HG03457 (cell line): ENCODE measurements at regions not wholly inside any gene's neighbourhood (a gene's known extent, or its start where the extent isn't known, plus 50 kb on each side); places are given as distances from the start of the nearest gene placed in this dataset.
"Not testable (repeated sequence)": the region's sequence is repeated elsewhere in the genome, so short reads cannot be mapped to it uniquely, and the experiment has no call there.

ENCODE experiments used
- ATAC-seq: cut with Tn5 transposase; IDR thresholded peaks from one replicate; pipeline ENCODE4 v1.9.1; 2021; ENCODE audit warnings: moderate number of reproducible peaks; ENCODE audit not compliant: unreplicated experiment

DNA sequence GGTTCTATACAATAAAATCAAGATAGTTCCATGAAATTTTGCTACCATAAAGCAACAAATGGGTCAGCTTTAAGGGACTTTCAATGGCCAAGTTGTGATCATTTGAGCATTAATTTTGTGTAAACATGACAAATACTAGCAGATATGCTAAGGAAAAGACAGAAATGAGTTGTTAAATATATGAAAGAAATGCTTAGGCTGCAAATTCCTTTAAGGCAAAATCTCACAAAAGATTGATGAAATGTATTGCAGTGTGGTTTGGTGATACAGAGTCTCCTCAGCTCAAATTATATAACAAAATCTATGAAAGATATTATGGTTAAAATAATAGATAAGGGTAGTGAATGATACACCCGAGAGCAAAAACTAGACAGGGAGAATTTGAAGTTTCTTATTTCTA is 377.2 kb downstream of the RAP2B start:
- no peak for ATAC-seq

DNA sequence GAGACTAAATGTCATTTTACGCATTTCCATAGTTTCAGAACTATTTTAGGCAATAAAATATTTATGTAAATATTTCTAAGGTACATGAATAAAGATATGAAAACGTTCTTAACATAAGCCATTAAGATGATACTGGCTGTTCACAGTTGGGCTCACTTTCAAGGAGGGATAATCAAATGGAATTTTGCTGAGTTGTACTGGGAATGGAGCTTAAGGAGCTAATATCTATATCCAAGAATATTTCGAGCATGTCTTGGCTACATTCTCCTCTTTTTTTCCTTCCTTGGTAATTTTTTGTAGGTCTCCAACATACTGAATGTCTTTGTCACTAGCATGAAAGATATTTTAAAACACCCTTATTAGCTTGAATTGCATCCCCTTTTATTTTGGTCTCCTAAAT is 383.4 kb downstream of the RAP2B start:
- no peak for ATAC-seq

DNA sequence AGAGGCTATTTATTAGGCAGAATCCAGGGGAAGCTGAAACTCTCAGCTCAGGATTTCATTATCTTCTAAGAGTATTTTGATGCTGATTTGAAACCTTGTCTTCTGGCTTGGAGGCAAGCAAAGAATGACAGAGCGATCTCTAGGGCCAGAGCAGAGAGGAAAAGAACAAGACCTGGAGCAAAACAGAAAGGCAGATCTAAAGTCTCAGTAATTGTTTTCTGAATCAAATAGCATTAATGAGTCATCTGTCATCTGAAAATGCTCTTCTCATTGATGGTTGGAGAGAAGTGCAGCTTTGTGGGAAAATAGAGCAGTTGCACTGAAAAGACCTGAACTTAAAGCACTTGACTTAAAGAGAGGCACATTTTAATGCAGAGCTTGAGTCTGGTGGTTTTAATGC is 385.9 kb downstream of the RAP2B start:
- no peak for ATAC-seq

DNA sequence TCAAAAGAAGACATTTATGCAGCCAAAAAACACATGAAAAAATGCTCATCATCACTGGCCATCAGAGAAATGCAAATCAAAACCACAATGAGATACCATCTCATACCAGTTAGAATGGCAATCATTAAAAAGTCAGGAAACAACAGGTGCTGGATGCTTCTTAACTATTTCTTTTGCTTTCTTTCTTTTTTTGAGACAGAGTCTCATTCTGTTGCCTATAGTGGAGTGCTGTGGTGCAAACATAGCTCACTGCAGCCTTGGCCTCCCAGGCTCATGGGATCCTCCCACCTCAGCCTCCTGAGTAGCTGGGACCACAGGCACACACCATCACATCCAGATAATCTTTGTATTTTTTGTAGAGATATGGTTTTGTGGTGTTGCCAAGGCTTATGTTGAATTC is 387.7 kb downstream of the RAP2B start:
- not testable (repeated sequence) for ATAC-seq

DNA sequence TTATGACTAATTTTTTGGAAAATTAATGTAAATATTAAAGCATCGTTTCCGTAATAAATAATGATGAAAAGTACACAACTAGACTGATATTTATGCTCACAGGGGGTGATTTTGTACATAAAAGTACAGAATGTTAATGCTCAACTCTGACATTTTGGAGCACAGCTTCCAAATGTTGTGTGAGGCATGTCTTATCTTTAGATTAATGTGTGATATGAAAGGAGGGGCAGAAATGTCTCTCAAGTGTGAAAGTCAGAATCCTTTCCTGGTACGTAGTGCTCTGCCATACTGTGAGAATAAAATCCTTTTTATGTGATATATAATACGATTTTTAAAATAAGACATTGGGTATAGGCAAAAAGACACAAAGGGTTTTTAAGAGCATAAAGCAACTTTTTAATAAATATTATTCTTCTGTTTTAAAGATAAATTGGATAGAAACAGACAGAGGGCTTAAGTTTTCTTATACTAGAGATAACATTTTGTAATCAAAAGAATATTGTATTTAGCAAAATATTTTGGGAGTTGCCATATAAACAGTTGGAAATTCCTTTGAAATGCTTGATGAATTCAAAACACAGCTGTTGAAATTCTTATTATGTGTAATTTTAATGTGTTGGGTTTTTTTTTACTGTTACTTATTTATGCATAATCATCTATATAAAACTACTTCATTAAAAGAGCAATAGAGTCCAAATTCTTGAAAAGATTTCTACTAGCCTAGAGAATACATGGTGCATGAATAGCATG is 389.7 kb downstream of the RAP2B start:
- ATAC-seq, result no peak

DNA sequence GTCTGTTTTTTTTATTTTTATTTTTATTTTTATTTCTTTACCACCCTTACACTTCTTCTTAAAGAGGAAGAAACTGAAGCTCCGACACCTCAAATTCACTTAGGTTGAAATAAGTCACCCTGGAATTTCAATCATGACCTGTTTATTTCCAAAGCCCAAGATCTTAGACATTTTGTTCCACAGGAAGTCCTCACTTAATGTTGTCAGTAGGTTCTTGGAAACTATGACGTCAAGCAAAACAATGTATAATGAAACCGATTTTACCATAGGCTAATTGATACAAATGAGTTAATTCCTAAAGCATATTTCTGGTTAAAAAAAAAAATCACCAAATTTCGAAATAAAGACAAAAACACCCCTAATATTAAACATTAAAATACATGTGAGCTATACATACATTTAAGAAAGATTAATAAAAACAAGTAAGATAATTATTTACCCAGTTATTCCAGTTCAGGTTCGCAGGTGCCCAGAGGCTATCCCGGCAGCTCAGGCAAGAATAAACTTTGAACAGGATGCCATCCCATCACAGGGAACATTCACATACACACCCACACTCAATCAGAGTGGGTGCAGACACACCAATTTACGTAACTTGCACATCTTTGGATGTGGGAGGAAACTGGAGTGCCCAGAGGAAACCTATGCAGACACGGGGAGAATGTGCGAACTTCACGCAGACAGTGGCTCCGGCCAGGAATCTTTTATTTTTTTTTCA is 391.0 kb downstream of the RAP2B start:
- no peak for ATAC-seq

DNA sequence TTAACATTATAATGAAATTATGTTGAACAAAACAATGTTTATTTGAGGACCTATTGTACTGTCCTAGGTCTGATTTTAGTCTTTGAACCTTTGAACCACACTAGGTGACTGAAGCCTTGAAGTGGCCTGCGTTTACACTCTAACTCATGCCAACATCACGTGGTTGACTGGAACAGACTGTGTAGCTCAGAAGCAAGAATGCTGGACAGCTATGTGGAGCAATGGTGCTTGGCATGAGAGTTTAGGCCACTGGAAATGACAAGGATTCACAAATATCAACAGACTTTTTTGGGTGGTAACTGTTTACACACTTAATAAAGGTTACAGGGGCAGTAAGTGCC is 391.5 kb downstream of the RAP2B start:
- no peak for ATAC-seq

DNA sequence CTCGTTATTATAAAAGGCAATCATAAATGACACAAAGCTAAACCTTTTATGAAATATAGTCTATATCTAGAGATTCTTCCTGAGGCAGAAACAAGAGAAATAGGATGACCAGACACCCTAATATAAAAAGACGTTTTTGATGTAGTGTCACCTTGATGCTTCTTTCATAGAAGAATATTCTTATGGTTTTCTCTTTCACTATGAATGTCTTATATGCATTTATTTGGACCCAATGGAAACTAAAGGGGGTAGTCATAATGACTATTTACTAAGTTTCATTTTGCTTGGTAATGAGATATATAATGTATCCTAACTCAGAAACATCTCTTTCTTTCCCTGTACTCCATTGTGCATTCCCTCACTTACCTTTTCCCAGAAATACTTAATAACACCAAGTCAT is 393.9 kb downstream of the RAP2B start:
- no peak for ATAC-seq

DNA sequence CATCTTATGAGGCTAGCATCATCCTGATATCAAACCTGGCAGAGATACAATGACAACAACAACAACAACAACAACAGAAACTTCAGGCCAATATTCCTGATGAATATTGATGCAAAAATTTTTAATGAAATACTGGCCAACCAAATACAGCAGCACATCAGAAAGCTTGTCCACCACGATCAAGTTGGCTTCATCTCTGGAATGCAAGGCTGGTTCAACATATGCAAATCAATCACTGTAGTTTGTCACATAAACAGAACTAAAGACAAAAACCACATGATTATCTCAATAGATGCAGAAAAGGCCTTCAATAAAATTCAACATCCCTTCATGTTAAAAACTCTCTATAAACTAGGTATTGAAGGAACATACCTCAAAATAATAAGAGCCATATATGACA is 397.3 kb downstream of the RAP2B start:
- ATAC-seq, result not testable (repeated sequence)

DNA sequence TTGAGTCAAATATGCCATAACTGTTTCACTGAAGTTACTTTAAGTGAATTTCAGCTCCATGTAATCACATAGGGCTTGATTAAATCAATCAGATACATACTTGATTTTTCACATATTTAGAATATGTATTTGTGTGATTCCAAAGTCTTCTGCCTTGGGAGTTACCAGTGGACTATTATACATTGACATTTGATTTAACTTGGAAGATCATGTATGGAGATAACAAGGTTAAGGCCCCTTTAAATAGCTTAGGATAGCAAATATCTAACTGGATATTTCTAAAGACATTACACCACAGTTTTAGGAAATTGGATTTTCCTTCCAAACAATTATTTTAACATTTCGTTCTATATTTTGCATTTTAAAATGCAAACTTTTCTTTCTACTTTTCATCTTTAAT is 405.0 kb downstream of the RAP2B start:
- no peak for ATAC-seq

DNA sequence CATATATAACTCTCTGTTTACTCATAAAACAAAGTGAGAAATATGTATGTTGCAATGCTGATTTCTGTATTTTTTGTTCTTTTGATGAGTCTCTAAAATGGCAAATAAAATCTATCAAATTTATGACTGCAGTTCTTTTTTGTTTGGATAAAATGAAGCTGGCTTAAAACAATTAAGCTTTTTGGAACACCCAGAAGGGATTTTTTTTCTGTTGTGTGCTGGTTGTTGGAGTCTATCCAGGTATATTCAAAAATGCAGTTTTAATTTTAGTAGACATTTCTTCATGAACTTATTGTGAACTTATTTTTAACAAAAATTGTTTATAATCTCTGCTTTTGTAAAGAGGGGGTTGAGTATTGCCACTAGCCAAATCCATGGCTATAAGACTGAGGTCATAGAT is 405.5 kb downstream of the RAP2B start:
- ATAC-seq, result no peak

DNA sequence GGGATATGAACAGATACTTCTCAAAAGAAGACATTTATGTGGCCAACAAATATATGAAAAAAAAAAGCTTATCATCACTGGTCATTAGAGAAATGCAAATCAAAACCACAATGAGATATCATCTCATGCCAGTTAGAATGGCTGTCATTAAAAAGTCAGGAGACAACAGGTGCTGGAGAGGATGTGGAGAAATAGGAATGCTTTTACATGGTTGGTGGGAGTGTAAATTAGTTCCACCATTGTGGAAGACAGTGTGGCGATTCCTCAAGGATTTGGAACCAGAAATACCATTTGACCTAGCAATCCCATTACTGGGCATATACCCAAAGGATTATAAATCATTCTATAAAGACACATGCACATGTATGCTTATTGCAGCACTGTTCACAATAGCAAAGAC is 408.5 kb downstream of the RAP2B start:
- not testable (repeated sequence) for ATAC-seq

DNA sequence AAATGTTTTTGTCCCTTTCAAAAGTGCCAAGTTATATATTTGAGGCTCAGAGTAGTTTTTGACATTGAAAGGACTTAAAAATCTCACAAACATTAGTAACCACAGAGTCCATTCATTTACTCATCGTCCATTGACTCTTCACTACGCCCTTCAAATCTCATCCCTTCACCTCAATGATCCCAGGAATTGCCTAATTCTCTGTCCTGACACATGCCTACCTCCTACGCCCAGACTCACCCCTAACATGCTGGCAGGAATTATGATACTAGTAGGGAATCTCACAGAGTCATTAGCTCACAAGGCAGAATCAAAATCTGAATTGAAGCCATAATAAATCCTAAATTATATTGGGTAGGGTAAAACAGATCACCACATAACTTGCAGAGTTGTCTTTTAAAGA is 410.1 kb downstream of the RAP2B start:
- ATAC-seq, result no peak

DNA sequence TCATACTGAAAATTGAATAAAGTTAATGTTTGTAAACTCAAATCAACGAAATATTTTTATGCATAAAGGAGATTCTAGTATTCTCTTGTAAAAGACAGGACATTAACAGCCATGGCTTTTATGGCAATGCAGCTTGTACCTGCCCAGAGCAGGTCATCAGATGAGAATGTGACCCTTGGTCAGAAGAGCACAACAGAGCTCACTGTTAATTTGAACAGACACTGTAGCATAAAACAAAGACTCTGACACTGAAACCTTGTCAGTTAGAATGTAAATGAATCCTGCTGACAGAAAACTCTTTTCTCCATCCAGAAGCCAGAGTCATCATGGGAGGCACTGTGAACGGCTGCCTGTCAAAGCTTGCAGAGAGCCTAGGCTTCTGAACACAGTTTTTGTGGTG is 410.6 kb downstream of the RAP2B start:
- no peak for ATAC-seq

DNA sequence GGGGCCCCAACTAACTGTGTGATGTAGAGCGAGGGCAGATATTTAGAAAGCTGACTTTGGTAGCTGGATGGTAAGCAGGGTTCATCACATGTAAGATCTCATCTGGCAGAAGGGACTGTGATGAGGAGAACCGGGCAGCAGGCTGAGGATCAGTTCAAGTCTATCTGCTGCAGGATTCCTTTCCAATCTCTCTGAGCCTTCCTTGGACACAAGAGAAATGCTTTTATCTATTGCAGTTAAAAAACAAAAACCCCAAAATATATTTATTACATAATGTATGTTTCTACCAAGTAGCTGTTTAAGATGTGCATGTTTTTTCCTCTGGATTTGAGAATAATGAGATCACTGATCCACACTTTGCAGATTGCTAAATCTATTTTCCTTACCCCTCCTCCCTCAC is 411.5 kb downstream of the RAP2B start:
- no peak for ATAC-seq

DNA sequence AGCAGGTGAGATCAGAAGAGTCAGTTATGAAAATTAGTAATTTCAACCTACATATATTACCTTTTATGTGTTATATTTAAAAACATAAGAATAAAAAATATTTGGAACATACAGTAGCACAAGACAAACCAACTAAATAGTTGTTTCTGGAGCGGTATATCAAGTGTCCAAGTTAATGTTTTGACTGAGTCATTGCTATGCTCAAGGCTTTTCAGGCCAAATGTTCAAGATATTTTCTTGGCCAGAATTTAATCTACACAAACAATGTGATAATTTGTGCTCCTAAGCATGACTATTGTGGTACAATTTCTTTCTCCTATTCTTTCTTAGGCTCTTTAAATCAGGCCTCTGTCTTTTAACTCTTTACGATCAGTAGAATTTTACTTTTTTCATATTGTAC is 412.4 kb downstream of the RAP2B start:
- ATAC-seq, result no peak

DNA sequence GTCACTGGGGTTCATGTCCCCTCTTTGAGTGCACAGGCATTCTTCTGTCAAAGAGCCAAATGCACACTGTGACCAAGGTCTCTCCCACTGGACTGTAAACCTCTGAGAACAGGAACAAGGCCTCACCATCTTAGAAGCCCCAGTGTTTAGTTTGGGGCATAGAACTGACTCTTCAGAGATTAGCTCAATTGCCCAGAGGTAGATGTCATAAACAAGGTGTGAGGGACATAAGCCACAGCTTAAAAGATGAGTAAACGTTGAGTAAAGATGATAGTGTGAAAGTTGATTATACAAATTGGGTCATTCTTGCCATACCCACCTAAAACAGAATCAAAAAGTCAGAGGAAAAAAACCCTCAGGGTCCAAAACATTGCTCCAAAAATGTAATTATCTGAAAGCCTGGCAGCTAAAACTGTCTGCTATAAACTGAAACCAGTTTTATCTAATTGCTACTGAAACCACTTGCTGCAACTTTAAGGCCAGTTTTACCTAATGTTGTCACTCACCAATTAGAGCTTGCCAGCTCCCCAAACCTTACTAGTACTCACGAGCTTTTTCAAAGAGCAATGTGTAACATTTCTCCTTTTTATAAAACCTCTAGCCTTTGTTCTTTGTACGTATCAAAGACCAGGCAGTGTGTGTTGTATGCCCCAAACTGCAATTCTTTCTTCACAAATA is 415.2 kb downstream of the RAP2B start:
- ATAC-seq, result no peak

DNA sequence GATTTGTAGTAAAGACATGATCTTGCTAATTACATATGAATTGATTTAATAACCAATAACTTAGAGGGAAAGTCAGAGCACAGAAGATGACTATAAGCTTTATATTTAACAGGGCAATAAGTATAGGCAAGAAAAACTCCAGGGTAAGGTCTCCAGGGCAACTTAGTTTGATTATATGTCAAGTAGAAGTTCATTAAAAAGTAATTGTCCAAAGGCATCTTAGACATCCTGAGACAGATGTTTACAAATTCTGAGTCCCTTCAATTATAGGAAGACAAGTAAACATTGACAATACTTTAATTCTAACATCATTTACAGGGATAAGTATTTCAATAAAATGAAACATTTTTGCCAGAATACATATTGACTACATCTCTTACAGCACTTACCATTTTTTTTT is 416.0 kb downstream of the RAP2B start:
- no peak for ATAC-seq

DNA sequence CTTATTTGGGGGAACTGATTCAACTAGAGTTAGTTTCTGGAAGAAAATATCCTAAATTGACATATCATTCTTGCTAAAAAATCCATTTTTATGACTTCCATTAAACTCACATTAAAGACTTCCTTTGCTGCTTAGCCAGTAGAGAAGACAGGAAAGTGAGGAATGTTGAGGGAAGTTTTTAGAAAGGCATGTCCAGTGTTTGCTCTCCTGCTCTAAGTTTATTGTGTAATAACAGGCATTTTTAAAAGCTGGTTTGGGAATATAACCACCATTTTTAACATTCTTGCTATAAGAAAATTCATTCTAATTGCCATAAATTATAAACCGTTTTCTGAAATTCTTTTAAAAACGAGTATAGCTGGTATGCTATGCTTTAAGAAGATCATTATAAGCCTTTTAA is 428.0 kb downstream of the RAP2B start:
- no peak for ATAC-seq

DNA sequence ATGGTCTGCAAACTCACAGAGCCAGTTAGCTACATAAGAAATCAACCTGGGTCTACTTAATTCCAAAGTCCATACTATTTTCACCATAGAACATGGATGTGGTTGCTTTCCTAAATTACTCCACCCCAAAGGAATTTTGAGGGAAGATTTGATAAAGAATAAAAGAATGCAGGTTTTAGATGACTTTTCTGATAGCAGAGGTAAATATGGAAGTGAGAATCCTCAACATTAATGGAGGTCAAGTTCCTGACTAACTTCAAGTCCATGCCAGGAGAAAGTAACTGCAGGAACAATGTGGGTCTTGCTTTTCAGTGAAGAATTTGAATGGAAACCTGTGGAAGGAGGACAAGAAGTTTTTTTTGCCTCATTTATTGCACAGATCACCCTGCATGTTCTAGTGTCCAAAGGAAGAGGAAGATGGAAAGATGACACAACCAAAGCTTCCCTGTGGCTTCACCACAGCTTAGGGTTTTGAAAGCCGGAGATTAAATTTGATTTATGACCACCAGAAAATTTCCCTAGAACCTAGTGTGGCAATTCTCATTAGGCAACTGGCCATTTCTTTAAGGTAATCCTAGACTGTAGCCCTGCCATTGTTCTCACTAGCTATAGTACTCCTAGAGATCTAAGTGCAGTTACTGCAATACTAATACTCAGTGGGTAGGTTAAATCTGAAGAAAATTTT is 429.7 kb downstream of the RAP2B start:
- ATAC-seq, result no peak

DNA sequence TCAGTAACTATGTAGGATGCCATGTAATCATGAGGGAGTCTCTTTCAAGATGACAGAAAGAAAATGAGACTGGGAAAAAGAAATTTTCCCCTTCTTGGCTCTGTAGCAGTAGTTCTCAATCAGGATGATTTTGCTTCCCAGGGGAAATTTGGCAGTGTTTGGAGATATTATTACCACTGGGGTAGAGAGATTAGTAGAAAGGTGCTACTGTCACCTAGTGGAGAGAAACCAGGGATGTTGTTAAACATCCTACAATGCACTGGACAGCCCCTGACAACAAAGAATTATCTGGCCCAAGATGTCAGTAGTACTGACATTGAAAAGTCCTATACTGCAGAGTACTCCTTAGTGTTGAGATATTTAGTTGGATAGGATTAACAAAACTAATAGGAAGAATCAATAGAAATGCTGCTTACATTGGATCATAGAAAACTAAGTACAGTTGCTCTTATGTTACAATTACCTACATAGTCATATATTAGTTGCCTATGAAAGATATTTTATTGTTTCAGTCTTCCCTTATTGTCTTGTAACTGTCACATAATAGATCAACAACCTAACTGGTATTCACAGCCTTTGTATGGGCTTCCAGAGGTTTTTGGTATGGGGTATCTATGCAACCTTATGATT is 433.3 kb downstream of the RAP2B start:
- ATAC-seq, result no peak
